ENCODE measurements at regions not wholly inside any gene's neighbourhood (a gene's known extent, or its start where the extent isn't known, plus 50 kb on each side); places are given as distances from the start of the nearest gene placed in this dataset.

DNA sequence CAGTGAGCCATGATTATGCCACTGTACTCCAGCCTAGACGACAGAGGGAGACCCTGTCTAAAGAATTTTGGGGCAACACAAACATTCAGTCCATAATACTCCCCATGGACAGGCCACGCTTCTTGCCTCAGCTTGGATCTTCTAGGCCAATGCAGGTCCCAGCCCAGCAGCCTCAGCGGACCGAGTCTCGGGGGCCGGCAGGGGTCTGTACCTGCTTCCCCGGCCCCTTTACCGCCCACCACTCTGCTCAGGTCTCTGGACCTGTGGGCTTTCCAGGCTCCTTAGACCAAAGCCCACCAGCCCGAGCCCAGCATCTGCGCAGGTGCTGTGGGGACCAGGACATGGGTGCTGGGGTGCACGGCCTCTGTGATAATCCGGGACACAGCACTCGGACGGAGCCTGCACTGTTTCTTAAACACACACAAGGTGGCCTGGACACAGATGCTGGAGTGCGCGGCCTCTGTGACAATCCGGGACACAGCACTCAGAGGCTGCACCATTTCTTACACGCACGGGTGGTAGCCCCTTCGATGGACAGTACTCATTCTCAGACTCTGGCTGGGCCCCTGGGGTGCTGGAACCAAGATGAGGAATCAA lies 62.1 kb upstream of the GPC1 start:
- DNase-seq (ENCODE audit: low spot score) = no peak
- no peak for TF ChIP-seq CTCF (IDR thresholded peaks at IDR 0.05; ENCODE audit: extremely low read depth, missing control alignments)

- no peak for TF ChIP-seq CTCF (IDR thresholded peaks at IDR 0.05; ENCODE audit: extremely low read depth, missing control alignments)
- DNase-seq (ENCODE audit: low spot score) = no peak
Observed at GRCh38 chr2:240374085-240374907, 61.2 kb upstream of the GPC1 start.

GRCh38 chr2:240375024-240375645 lies 60.3 kb upstream of the GPC1 start:
- no peak for TF ChIP-seq CTCF (IDR thresholded peaks at IDR 0.05; ENCODE audit: extremely low read depth, missing control alignments)
- DNase-seq (ENCODE audit: low spot score) = no peak

DNA sequence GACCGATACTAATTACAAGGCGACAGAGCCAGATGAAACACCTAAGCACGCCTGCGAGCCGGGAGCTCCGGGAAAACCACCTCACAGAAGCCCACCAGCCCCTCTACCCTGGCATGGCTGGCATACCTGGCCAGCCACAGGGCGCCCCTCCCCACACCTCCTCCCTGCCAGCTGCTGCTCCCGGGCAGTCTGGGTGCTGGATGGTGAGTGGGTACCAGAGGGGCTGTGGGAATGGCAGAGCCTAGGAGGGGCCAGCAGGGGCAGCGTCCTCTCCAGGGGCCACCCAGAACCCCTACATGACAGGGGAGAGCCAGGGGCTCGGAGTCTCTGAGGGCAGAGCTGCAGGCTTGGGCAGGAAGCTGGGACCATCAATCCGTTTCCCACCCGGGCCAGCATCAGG lies 58.7 kb upstream of the GPC1 start:
- no peak for TF ChIP-seq CTCF (IDR thresholded peaks at IDR 0.05; ENCODE audit: extremely low read depth, missing control alignments)
- no peak for DNase-seq (ENCODE audit: low spot score)

DNA sequence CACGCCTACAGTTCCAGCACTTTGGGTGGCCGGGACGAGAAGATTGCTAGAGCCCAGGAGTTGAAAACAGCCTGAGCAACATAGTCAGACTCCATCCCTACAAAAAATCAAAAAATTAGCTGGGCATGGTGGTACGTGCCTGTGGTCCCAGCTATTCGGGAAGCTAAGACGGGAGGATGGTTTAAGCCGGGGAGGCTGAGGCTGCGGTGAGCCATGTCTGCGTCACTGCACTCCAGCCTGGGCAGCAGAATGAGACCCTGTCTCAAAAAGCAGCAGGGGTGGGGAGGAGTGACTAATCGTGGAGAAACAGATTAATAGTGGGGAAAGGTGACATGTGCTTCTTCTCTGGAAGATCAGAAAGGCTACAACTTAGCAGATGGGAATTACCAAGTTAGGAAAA lies 58.1 kb upstream of the GPC1 start:
- TF ChIP-seq CTCF (IDR thresholded peaks at IDR 0.05; ENCODE audit: extremely low read depth, missing control alignments) = no peak
- no peak for DNase-seq (ENCODE audit: low spot score)

DNA sequence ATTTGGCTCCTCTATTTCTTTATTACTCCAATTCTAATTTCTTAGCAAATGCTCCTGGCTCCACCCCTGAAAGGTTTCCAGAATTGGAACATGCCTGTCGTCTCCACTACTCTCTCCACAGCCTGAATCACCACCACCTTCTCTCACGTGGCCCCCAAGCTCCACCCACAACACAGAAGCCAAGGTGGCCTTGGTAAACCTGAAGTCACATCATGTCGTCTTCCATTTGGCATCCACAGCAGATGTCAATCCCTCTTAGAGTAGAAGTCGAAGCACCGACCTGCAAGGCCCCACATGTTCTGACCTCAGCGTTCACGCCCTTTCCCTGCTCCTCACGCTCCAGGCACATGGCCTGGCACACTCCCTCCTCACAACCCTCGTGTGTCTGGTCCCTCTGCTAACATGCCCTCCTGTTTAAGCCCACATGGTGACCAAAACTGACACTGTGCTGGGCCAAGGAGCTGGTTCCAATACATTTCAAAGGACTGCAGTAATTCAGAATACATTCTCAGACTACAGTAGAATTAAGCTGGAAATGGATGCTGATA lies 56.3 kb upstream of the GPC1 start:
- no peak for TF ChIP-seq CTCF (IDR thresholded peaks at IDR 0.05; ENCODE audit: extremely low read depth, missing control alignments)

More for the DNA sequence above, 56.3 kb upstream of the GPC1 start:
- no peak for DNase-seq (ENCODE audit: low spot score)
